Putamen (tissue), 1 donor: ENCODE measurements at regions not wholly inside any gene's neighbourhood (a gene's known extent, or its start where the extent isn't known, plus 50 kb on each side); places are given as distances from the start of the nearest gene placed in this dataset.

ENCODE experiments used
- DNase-seq: peaks from one replicate; pipeline ENCODE4 v3.0.0-alpha.2; 2016; ENCODE audit warnings: low spot score

- no peak for DNase-seq
Measured at GRCh38 chr12:67909681-67910080, 79.6 kb upstream of the IFNG-AS1 start.

GRCh38 chr12:67910360-67911274 lies 78.6 kb upstream of the IFNG-AS1 start:
- DNase-seq, result no peak

GRCh38 chr12:67911275-67911600 lies 78.0 kb upstream of the IFNG-AS1 start:
- DNase-seq, result no peak

GRCh38 chr12:67911789-67912188 lies 77.5 kb upstream of the IFNG-AS1 start:
- DNase-seq, result no peak

GRCh38 chr12:67915335-67915851 lies 73.9 kb upstream of the IFNG-AS1 start:
- no peak for DNase-seq

GRCh38 chr12:67916266-67916970 lies 72.8 kb upstream of the IFNG-AS1 start:
- no peak for DNase-seq

- no peak for DNase-seq
Measured at GRCh38 chr12:67917811-67918210, 71.4 kb upstream of the IFNG-AS1 start.

- no peak for DNase-seq
Measured at GRCh38 chr12:67918441-67918840, 70.8 kb upstream of the IFNG-AS1 start.

GRCh38 chr12:67919406-67919805 lies 69.8 kb upstream of the IFNG-AS1 start:
- no peak for DNase-seq

GRCh38 chr12:67920413-67920812 lies 68.8 kb upstream of the IFNG-AS1 start:
- no peak for DNase-seq

- DNase-seq, result no peak
Measured at GRCh38 chr12:67921286-67921685, 68.0 kb upstream of the IFNG-AS1 start.

- DNase-seq, result no peak
Measured at GRCh38 chr12:67922245-67922644, 67.0 kb upstream of the IFNG-AS1 start.

- no peak for DNase-seq
Measured at GRCh38 chr12:67925077-67925476, 64.2 kb upstream of the IFNG-AS1 start.

- DNase-seq, result no peak
Measured at GRCh38 chr12:67925552-67925951, 63.7 kb upstream of the IFNG-AS1 start.

GRCh38 chr12:67926063-67926462 lies 63.2 kb upstream of the IFNG-AS1 start:
- no peak for DNase-seq

- no peak for DNase-seq
Measured at GRCh38 chr12:67927324-67927723, 61.9 kb upstream of the IFNG-AS1 start.

GRCh38 chr12:67927815-67928214 lies 61.4 kb upstream of the IFNG-AS1 start:
- DNase-seq, result no peak

GRCh38 chr12:67928621-67929383 lies 60.4 kb upstream of the IFNG-AS1 start:
- no peak for DNase-seq

- DNase-seq, result no peak
Measured at GRCh38 chr12:67929384-67929772, 59.9 kb upstream of the IFNG-AS1 start.

GRCh38 chr12:67937822-67938221 lies 51.4 kb upstream of the IFNG-AS1 start:
- DNase-seq, result no peak
